Fibroblast of peridontal ligament (primary cell): ENCODE measurements at regions not wholly inside any gene's neighbourhood (a gene's known extent, or its start where the extent isn't known, plus 50 kb on each side); places are given as distances from the start of the nearest gene placed in this dataset.
"Not testable (repeated sequence)": the region's sequence is repeated elsewhere in the genome, so short reads cannot be mapped to it uniquely, and the experiment has no call there.

Source experiments
- DNase-seq: peaks from one replicate; pipeline ENCODE4 v3.0.0-alpha.2; 2010; ENCODE audit errors: extremely low read depth

DNA sequence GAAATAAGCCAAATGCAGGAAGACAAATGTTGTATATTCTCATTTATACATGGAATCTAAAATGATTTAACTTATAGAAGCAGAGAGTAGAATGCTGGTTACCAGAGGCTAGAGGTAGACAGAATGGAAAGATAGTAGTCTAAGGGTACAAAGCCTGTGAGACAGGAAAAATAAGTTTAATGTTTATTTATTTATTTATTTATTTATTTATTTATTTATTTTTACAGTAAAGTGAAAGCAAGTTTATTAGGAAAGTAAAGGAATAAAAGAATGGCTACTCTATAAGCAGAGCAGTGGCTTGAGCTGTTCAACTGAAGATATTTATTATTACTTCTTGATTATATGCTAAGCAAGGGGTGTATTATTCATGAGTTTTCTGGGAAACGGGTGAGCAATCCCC lies 203.2 kb downstream of the LAS1L start:
- no peak for DNase-seq

DNA sequence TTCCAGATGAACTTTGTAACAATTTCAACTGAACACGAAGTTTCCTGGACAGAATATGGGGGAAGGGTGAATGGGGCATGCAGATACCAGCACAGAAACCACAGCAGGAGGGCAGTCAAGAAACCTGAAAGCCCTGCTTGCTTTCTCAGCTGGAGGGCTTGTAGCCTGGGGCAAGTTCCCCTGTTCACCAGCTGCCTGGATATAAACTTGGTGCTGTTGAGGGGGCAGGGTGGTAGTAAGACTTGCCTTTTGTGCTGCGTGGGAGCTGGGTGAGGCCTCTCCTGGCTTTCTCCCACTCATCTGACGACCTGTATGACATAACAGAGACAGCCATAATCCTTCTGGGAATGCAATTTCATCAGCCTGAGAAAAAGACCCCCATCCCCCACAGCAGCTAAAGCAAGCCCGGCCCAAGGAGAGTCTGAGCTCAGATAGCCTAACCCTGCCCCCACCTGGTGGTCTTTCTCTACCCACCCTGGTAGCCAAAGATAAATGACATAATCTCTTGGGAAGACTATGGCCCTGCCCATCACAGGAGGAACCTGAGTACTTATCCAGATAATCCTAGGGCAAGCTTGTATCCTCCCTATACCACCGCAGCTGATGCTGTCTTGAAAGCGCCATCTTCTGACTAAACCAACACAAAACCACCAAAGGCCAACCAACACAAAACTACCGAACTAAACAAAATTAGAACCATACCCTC lies 234.3 kb downstream of the LAS1L start:
- no peak for DNase-seq

DNA sequence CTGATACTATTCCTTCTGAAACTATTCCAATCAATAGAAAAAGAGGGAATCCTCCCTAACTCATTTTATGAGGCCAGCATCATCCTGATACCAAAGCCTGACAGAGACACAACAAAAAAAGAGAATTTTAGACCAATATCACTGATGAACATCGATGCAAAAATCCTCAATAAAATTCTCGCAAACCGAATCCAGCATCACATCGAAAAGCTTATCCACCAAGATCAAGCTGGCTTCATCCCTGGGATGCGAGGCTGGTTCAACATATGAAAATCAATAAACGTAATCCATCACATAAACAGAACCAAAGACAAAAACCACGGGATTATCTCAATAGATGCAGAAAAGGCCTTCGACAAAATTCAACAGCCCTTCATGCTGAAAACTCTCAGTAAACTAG lies 251.7 kb downstream of the LAS1L start:
- not testable (repeated sequence) for DNase-seq

DNA sequence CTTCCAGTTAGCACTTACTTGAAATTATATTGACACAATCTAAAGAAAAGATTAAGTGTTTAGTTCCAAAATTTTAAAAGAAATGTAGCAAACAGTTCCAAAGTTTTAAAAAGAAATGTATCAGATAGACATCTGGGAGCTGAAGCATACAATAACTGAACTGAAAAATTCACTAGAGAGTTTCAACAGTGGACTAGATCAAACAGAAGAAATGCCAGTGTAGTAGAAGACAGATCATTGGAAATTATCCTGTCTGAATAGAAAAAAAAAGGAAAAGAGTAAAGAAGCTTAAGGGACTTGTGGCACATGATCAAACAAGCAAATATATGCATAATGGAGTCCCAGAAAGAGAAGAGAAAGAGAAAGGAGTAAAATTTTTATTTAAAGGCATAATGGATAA lies 261.4 kb downstream of the LAS1L start:
- DNase-seq, result no peak

DNA sequence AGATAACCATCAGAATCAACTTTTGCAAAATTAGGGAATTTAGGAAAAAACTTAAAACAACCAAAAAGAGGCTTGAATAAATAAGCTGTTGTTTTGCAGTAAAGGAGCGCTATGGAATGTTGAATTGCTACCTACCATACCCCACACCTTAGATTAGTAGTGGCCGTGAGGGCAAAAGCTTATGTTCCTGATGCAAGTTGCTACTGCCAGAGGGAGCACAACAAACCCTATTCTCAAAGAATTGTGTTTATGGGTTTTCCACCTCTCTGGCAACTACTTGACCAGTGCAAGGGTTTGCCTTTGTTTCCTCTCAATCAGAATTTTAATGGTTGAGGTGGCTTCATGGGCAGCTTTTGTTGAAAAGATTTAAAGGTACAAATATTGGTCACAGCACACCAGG lies 268.1 kb downstream of the LAS1L start:
- no peak for DNase-seq

DNA sequence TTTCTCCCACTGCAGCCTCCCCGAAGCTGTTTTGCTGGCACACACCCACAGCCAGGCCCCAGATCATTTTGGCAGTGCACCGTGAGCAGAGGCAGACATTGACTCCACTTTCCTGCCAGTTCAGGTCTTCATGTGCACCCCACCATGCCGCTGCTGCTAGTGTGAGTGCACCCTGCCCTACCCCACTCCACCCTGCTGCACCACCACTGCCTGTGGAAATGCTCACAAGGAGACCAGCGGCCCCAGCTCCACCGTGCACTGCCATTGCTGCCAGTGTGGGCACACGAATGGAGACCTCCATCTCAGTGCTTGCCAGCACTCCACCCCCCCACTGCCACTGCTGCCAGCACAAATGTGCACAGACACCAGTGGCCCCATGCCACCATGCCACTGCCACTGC lies 277.6 kb upstream of the ZC4H2 start:
- no peak for DNase-seq

DNA sequence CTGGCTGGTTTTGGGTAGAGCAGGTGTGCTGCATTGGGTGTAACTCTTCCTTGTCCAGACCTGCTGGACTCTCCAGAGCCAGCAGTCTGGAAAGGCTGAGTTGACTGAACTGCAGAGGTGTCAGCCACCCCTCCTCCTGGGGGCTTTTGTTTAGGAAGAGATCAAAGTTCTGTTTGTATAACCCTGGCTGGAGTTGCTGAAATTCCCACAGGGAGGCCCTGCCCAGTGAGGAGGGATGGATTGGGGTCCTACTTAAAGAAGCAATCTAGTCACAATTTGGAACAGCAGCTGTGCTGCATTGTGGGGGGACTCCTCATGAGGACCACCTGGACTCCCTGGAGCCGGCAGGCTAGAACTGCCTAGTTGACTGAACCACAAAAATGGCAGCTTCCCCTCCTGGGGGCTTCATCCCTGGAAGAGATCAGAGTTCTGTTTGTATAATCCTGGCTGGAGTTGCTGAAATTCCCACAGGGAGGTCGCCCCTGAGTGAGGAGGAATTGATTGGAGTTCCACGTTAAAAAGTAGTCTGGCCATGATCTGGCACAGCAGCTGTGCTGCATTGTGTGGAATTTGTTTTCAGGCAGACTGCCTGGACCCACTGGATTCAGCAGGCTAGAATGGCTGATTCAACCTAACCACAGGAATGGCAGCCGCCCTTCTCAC lies 264.9 kb upstream of the ZC4H2 start:
- no peak for DNase-seq

DNA sequence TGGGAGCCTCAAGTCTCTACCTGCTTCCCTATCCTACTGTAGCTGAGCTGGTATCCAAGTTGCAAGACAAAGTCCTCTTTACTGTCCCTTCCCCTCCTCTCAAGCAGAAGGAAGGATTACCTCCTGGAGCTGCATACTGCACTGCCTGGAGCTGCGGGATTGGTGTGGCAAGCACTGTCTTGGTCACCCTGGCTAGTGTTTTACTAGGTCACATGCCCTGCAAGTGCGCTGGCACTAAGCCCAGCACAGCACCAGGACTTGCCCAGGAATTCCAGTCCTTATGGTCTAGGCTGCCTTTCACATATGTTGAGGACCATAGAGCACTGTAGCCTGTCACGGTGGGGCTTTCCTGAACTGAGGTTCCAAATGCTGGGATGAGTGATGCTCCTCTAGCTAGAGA lies 227.3 kb upstream of the ZC4H2 start:
- DNase-seq, result no peak

DNA sequence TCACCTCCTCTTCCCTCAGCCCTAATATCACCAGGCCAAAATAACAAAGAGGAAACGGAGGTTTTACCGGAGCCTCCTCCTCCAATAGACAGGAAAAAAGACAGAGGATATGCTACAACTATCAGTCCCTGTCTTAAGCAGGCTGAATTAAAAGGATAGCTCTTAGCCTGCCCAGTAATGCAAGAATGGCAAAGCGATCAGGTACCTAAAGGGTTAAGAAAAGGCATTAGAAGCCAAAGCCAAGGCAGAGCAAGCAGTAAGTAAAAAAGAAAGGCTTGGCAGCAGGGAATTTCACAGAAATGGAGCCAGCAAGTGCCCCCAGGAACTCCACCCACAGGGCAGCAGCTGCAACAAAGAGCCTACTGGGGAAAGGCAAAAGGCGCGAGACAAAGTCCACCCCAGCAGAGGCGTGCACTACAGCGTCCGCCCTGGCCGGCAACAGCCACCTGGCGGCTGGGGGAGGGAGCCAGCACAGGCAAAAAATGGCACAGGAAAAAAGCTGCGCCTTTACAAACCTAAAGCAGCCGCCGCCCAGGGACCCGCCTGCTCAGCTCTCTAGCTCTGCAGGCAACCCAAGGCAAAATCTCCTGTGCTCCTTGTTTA lies 220.6 kb upstream of the ZC4H2 start:
- DNase-seq, result no peak

DNA sequence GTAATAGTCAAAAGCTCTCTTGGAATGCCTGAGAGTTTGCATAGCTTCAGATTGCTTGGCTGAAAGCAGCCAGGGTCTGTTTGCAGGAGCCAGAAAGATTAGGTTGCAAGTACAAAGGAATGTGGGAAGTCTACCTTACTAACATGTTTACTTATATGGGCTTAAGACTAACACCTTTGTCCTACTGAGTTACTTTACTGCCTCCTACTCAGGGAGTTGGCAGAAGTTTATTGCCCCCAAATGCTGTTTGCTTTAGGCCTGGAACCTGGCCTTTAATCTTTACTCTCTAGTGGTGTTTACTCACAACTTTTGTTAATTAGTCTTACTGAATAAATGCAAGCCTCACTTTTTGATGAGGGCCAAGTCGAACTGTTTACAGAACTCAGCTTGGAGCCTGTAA lies 219.4 kb upstream of the ZC4H2 start:
- DNase-seq, result no peak

DNA sequence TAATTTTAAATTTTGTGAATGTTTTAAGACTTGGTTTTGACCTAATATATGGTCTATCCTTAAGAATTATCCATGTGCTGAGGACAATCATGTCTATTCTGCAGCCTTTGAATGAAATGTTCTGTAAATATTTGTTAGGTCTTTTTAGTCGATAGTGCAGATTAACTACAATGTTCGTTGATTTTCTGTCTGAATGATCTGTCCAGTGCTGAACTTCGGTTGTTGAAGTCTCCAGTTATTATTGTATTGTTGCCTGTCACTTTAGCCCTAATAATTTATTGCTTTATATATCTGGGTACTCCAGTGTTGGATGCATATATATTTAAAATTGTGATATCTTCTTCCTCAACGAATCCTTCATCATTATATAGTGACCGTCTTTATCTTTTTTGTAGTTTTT lies 218.3 kb upstream of the ZC4H2 start:
- DNase-seq, result no peak

DNA sequence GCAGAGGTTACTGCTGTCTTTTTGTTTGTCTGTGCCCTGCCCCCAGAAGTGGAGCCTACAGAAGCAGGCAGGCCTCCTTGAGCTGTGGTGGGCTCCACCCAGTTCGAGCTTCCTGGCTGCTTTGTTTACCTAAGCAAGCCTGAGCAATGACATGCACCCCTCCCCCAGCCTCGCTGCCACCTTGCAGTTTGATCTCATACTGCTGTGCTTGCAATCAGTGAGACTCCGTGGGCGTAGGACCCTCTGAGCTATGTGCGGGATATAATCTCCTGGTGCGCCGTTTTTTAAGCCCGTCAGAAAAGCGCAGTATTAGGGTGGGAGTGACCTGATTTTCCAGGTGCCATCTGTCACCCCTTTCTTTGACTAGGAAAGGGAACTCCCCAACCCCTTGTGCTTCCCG lies 187.1 kb upstream of the ZC4H2 start:
- not testable (repeated sequence) for DNase-seq

DNA sequence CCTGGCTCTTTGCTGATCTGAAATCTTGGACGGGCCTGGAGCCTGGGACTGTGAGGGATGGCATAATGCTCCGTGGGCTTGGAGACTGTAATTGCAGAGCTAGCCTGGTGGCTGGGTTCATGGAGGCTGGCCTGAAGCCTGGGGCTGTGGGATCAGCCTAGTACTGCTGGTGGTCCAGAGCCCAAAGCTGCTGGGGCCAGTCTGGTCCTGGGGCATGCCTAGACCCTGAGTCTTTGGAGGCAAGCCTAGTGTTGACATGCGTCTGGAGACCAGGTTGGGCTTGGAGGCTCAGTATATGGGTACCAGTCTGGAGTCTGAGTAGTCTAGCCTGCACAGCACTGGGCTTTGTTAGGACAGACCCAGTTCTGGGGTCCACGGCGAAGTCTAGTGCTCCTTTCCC lies 172.0 kb upstream of the ZC4H2 start:
- DNase-seq, result no peak

DNA sequence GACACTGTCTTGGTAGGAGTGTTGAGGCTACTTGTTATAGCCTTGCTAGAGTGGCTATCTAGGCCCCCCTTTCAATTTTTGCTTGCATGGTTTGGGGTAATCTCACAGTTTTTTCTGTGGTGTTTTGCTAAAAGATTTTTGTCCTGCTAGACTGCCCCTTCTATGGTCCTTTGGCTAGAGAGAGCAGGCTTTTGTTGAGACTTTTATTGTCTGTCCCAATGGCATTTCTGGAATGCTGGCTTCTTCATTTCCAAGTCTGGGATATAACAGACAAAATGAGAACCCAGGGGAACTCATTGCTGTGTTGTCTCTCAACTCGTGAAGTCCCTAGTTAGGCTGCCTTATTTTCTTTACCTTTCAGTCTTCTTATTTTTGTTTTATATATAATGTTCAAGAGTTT lies 160.2 kb upstream of the ZC4H2 start:
- DNase-seq, result no peak

DNA sequence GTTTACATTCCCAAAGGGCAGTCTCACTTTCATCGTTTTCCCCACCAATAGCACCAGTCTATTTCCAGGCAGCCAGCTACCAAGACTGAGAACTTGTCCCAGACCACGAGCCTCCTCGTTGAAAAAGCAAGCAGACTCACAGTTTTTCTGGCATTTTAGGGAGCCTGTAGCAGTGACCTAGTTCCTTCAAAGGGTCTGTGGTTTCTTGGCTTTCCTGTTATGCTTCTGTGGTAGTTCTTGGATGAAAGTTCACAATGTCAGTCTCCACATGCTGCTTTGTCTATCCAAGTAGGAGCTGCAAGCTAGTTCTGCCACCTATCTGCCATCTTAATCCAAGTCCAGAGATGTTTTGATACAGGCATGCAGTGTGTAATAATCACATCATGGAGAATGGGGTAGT lies 151.6 kb upstream of the ZC4H2 start:
- no peak for DNase-seq

DNA sequence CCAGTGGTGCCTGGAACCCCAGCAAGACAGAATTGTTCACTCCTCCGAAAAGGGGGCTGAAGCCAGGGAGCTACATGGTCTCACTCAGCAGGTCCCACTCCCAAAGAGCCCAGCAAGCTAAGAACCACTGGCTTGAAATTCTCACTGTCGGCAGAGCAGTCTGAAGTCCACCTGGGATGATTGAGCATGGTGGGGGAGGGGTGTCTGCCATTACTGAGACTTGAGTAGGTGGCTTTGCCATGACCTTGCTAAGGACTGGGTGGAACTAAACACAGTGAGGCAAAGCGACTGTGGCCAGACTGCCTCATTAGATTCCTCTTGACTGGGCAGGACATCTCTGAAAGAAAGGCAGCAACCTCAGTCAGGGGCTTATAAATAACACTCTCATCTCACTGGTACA lies 122.6 kb upstream of the ZC4H2 start:
- no peak for DNase-seq

DNA sequence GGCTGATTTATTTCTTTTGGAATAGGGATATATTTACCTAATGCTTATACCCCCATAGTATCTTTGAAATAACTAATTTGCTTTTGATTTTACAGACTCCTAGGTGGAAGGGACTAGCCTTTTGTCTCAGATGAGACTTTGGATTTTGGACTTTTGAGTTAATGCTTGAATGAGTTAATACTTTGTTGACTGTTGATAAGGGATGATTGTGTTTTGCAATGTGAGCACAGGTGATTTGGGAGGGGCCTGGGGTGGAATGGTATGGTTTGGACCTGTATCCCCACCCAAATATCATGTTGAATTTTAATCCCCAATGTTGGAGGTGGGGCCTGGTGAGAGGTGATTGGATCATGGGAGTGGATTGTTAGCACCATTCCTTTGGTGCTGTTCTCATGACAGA lies 117.4 kb upstream of the ZC4H2 start:
- no peak for DNase-seq

DNA sequence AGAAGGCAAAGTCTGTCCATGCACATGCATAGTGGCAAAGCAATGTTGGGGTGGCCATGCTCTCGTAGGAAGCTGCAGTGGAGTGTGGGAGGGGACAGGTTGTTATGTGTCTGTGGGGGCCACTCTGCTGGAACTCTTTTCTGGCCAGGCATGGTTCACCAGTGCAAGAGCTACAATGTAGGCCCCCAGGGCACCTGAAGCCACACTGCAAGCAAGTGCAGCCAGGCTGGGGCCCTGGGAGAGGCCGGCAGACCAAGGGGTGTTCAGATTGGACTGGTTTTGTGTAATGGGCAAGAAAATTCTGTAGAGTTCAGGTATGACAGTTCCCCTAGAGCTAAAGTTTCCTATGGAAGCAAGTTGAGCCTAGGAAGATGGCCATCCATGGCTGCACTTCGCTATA lies 97.0 kb upstream of the ZC4H2 start:
- no peak for DNase-seq

DNA sequence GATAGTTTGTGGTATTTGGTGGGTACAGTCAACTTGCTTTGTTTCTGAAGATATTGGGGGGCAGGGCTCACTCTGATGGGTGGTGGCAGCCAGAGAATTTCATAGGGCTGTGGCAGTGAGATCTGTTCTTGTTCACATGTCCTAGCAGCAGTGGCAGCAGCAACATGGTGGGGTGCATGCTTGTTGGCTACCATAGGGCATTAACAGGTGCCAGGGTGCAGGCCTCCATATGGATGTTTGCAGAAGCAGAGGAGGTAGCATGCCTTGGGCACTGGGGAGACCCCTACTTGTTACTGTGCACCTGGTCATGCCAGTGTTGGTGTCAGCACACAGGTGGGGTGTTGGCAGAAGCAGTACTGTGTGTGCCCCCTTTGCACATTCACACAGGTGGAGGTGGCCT lies 96.3 kb upstream of the ZC4H2 start:
- DNase-seq, result no peak

DNA sequence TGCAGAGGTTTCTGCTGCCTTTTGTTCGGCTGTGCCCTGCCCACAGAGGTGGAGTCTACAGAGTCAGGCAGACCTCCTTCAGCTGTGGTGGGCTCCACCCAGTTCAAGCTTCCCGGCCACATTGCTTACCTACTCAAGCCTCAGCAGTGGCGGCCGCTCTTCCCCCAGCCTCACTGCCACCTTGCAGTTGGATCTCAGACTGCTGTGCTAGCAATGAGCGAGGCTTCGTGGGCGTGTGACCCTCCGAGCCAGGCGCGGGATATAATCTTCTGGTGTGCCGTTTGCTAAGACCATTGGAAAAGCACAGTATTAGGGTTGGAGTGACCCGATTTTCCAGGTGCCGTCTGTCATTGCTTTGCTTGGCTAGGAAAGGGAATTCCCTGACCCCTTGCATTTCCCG lies 82.4 kb upstream of the ZC4H2 start:
- not testable (repeated sequence) for DNase-seq

DNA sequence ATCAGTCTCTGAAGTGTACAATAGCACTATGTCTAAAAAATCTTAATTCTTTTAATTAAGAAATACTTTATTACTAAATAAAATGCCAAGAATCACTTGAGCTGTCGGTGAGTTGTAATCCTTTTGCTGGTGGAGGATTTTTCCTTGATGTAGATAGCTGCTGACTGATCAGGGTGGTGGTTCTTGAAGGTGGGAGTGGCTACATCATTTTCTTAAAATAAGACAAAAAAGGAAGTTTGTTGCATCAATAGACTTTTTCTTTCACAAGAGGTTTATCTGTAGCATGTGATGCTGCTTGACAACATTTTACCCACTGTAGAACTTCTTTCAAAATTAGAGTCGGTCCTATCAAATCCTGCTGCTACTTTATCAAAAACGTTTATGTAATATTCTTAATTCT lies 68.8 kb upstream of the ZC4H2 start:
- no peak for DNase-seq

DNA sequence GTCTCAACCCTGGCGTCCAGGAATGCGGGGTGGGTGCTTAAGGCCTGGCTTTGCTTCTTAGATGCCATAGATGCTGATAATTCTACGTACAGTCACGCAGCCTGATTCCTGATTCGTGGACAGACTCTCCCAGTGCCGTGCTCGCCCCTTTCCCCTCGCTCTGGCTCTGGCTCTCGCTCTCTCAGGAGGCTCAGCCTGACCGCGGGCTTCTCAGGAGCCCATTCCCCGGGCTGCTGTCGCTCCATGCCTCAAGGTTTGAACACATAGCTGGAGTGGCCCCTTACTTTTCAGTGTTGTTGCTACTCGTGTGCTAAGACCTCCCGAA lies 59.2 kb upstream of the ZC4H2 start:
- DNase-seq, result peak; percentile 27

DNA sequence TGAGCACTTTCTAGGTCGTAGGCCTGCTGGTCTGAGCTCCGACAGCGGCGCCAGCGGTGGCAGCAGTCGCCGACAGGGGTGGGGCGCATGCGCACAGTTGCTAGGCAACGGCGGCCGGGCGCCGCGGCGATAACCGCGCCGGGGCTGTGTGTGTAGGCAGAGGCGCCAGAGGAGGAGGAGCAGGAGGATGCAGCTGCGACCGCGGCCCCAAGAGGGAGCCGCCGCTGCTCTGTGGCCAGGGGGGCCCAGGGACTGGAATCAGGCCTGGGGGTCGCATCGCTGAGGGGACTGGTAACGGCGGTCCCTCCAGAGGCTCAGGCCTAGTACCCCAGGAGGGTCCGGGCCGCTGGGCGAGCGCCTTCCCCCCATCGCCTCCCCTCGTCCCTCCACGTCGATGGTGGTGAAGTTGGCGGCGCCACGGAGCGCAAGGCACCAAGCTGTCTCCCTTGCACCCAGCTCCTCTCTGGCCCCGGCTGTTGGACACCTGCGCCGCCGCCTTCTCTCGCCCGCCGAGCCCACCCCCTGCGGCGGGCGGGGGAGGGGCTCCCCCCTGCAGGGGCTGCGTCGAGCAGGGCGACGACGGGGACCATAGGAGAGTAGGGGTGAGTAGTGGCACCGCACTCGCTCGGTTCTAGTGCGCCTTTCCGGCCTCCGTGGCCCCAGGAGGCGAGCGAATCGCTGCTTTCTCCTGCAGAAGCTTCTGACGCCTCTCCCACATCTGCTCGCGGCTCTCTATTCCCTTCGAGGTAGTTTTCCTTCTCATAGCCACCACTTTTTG lies 58.6 kb upstream of the ZC4H2 start, which contains the start of gene ZC3H12B:
Gene ZC3H12B (plus strand): TSS at position 159 of the 778 bp plus-strand sequence.
- peak; percentile 54 for DNase-seq
